ENCODE measurements at regions not wholly inside any gene's neighbourhood (a gene's known extent, or its start where the extent isn't known, plus 50 kb on each side); places are given as distances from the start of the nearest gene placed in this dataset.

- no peak for ATAC-seq
- Mint-ChIP-seq H3K9me3 (no peaks in the 10 kb centered on the region), H3K27ac (no peak overlapping the region), H3K36me3 (no peaks in the 10 kb centered on the region)
- DNase-seq (ENCODE audit: low spot score in 2 of 2): no peak
Measured at GRCh38 chr16:11401161-11402050, 56.1 kb downstream of the RMI2 start.

GRCh38 chr16:11402051-11402744 is 56.9 kb downstream of the RMI2 start:
- ATAC-seq: no peak
- Mint-ChIP-seq H3K9me3 (no peaks in the 10 kb centered on the region), H3K36me3 (no peaks in the 10 kb centered on the region), H3K27ac (no peak overlapping the region)
- DNase-seq (ENCODE audit: low spot score in 2 of 2): no peak

- Mint-ChIP-seq H3K27ac (peak overlapping the region in 1 of 2 donors; percentile 60), H3K36me3 (no peaks in the 10 kb centered on the region), H3K9me3 (no peaks in the 10 kb centered on the region)
- DNase-seq (ENCODE audit: low spot score in 2 of 2) (no peak), ATAC-seq (peak in 1 of 2 donors; percentile 4)
Measured at GRCh38 chr16:11402745-11403533, 57.7 kb downstream of the RMI2 start.

DNA sequence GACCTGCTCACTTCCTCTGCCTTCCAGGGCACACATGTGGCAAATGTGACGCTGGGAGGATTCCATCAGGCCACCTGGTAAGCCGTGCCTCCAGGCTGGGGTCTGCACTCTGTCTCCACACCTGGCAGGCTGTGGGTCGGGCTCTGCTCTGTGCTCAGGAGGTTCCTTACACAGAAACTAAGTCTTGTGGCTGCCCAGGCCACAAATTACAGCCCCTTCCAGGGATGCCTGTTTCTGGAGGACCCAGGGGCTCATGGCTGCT is 58.2 kb downstream of the RMI2 start:
- Mint-ChIP-seq H3K27ac (no peak overlapping the region), H3K36me3 (no peaks in the 10 kb centered on the region)

DNA sequence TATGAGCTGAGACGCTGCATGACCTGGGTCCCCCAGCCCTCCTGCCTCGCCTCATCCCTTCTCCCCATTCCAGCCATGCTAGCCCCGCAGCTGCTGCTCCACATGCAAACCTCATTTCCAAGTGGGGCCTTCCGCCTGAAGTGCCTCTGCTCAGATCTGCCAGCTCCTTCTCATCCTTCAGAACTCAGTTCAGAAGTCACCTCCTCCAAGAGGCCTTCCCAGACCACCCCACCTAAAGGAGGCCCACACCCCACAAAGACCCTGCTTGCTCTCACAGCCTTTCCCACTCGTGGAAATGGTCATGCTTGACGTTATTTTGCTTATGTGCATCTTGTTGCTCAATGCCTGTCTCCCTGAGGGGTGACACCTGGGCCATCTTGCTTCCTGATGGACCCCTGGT is 58.7 kb downstream of the RMI2 start:
- DNase-seq (ENCODE audit: low spot score in 2 of 2): no peak
- no peak overlapping the region for H3K27ac Mint-ChIP-seq
- no peak for ATAC-seq
- no peaks in the 10 kb centered on the region for H3K9me3 Mint-ChIP-seq
- H3K36me3 Mint-ChIP-seq: no peaks in the 10 kb centered on the region

More for the DNA sequence above, 58.2 kb downstream of the RMI2 start:
- ATAC-seq (peak in 1 of 2 donors; percentile 5), DNase-seq (ENCODE audit: low spot score in 2 of 2) (no peak)
- H3K9me3 Mint-ChIP-seq: no peaks in the 10 kb centered on the region

DNA sequence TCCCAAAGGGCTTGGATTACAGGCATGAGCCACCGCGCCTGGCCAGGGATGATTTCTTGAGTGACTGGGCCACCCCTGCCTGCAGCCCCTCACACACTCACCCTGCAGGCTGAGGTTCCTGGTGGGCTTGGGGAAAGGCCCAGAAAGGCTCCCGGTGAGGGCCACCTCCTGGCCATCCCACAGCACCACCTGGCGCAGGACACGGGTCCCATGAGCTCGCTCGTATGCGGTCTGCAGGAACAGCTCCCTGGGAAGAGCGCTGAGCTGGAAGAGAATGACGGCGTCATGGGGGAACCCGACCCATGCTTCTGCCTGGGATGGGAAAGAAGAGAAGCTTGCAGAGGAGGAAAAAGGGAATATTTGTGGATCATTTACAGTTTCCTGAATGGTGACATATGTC is 59.3 kb downstream of the RMI2 start:
- H3K27ac Mint-ChIP-seq: no peak overlapping the region
- H3K36me3 Mint-ChIP-seq: no peaks in the 10 kb centered on the region
- H3K9me3 Mint-ChIP-seq: no peaks in the 10 kb centered on the region
- ATAC-seq (no peak), DNase-seq (ENCODE audit: low spot score in 2 of 2) (no peak)

GRCh38 chr16:11405331-11406176 is 60.3 kb downstream of the RMI2 start:
- DNase-seq (ENCODE audit: low spot score in 2 of 2) (peak in 1 of 2 donors; percentile 73), ATAC-seq (peak; percentile 51 to 59)
- no peaks in the 10 kb centered on the region for H3K9me3 Mint-ChIP-seq
- no peak overlapping the region for H3K27ac Mint-ChIP-seq
- H3K36me3 Mint-ChIP-seq: no peaks in the 10 kb centered on the region

GRCh38 chr16:11406177-11406560 is 60.9 kb downstream of the RMI2 start:
- DNase-seq (ENCODE audit: low spot score in 2 of 2): no peak
- Mint-ChIP-seq H3K36me3 (no peaks in the 10 kb centered on the region), H3K27ac (no peak overlapping the region), H3K9me3 (no peaks in the 10 kb centered on the region)
- no peak for ATAC-seq

DNA sequence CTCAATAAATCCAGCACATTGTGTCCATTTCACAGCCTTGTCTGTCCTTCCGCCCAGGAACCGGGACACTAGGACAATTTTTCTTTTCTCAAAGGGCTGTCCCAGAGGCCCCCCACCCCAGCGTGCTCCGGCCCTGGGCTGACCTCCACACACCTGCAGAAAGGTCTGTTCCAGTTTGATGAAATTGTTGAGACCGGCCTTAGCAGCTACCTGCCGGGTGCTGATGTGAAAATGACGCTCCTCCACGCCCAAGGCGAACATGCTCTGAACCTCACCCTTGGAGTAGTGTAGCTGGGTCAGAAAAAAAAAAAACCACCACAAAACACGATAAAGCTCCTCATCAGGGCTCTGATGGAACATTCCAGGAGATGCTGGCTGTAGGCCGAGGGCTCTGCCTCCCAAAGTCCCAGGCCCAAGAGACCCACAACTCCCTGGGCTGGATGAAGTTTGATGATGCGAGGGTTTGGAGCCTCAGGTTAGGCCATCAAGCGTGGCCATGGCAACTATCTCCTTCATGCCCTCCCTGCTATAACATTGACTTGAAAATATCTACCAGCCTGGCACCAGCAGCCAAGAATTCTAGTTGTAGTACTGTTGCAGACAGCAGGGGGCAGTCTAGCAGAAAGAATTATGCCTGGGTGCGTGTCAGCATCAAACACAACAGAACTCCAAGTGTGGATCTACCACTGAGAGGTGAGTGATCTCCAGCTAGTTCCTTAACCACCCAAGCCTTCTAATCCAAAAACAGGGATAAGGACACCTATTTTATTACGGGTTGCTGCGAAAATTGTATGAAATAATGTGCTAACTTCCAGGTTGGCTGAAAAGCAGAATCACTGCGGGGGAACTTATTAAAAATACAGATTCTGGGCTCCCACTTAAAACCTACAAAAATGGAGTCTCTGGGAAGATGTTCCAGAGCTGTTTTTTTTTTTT is 62.1 kb downstream of the RMI2 start:
- DNase-seq (ENCODE audit: low spot score in 2 of 2) (peak in 1 of 2 donors; percentile 72), ATAC-seq (peak; percentile 66 to 73)
- H3K36me3 Mint-ChIP-seq: no peaks in the 10 kb centered on the region
- no peaks in the 10 kb centered on the region for H3K9me3 Mint-ChIP-seq
- H3K27ac Mint-ChIP-seq: no peak overlapping the region

DNA sequence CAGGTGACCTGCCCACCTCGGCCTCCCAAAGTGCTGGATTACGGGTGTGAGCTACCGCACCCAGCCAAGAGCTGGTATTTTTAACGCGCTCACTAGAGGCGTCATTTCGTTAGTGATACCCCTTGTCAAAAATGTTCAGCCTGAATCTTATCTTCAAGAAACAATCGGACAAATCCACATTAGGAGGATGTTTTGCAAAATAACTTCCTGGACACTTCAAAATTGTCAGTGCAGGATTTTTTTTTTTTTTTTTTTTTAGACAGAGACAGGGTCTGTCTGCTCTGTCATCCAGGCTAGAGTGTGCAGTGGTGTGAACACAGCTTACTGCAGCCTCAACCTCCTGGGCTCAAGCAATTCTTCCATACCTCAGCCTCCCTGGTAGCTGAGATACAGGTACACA is 63.0 kb downstream of the RMI2 start:
- no peaks in the 10 kb centered on the region for H3K36me3 Mint-ChIP-seq
- H3K9me3 Mint-ChIP-seq: no peaks in the 10 kb centered on the region
- no peak overlapping the region for H3K27ac Mint-ChIP-seq
- no peak for DNase-seq (ENCODE audit: low spot score in 2 of 2)
- ATAC-seq: no peak

- DNase-seq (ENCODE audit: low spot score in 2 of 2): no peak
- Mint-ChIP-seq H3K27ac (no peak overlapping the region), H3K36me3 (no peaks in the 10 kb centered on the region), H3K9me3 (no peaks in the 10 kb centered on the region)
- ATAC-seq: no peak
Measured at GRCh38 chr16:11409398-11409797, 64.1 kb downstream of the RMI2 start.

- no peaks in the 10 kb centered on the region for H3K9me3 Mint-ChIP-seq
- H3K36me3 Mint-ChIP-seq: no peaks in the 10 kb centered on the region
- no peak overlapping the region for H3K27ac Mint-ChIP-seq
- no peak for ATAC-seq
- DNase-seq (ENCODE audit: low spot score in 2 of 2): no peak
Measured at GRCh38 chr16:11410376-11411058, 65.3 kb downstream of the RMI2 start.

DNA sequence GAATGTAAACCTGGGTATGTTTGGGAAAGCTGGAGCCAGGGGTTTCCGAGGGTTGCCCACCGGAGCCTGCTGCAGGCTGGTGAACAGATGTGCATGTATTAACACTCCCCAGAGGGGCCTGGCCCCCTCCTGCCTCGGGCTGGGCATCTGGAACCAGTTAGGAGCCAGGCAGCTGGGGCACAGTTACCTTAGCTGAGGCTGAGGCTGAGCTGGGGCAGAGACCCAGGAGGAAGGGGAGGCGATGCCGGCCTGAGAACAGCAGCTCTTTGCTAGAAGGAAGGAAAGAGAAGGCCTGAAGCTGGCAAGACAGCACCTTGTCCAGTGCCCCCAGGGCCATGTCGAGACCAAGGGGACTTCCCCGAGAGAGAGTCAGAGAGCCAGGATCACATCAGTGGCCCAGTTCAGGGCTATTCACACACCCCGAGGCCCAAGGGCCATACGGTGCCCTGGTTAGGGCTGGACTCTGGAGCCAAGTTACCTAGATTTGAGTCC is 65.8 kb downstream of the RMI2 start:
- no peaks in the 10 kb centered on the region for H3K9me3 Mint-ChIP-seq
- DNase-seq (ENCODE audit: low spot score in 2 of 2): no peak
- no peak overlapping the region for H3K27ac Mint-ChIP-seq
- no peak for ATAC-seq
- H3K36me3 Mint-ChIP-seq: no peaks in the 10 kb centered on the region

- no peak for ATAC-seq
- DNase-seq (ENCODE audit: low spot score in 2 of 2): no peak
Measured at GRCh38 chr16:11412175-11412904, 67.1 kb downstream of the RMI2 start.

More at GRCh38 chr16:11412175-11412904, 67.1 kb downstream of the RMI2 start:
- Mint-ChIP-seq H3K27ac (peak overlapping the region in 1 of 2 donors; percentile 39), H3K9me3 (no peaks in the 10 kb centered on the region), H3K36me3 (no peaks in the 10 kb centered on the region)

All from activated naive CD4-positive, alpha-beta T cell treated with anti-CD3 and anti-CD28 coated beads, Interleukin-2, amount 50 U/mL, for 72 hours (primary cell).